ENCODE measurements at regions not wholly inside any gene's neighbourhood (a gene's known extent, or its start where the extent isn't known, plus 50 kb on each side); places are given as distances from the start of the nearest gene placed in this dataset.

GRCh38 chr9:119924736-119925135 lies 555.5 kb upstream of the BRINP1 start:
- Histone ChIP-seq H3K14ac (ENCODE audit: low read length in 2 of 2) (no peak overlapping the region), H4K91ac (ENCODE audit: low read length) (no peak overlapping the region), H2BK5ac (ENCODE audit: low read depth, low read length, poor library complexity, severe bottlenecking) (no peak overlapping the region), H2BK120ac (ENCODE audit: low read depth, low read length) (no peak overlapping the region), H3K4me1 (ENCODE audit: control insufficient read depth, insufficient read depth, low read depth, low read length) (no peaks in the 10 kb centered on the region), H2AFZ (ENCODE audit: low read depth, low read length) (no peak overlapping the region), H3K9me3 (ENCODE audit: control insufficient read depth, low read length) (peaks cover 8% of the 10 kb centered on the region), H3K4ac (ENCODE audit: low read depth in 1 of 2, low read length in 2 of 2) (no peak overlapping the region), H3K4me3 (ENCODE audit: insufficient read depth in 1 of 2, low read depth in 1 of 2, low read length in 2 of 2) (no peak overlapping the region), H4K8ac (ENCODE audit: low read length) (no peak overlapping the region), H3K79me1 (replicated peaks; ENCODE audit: low read length, poor library complexity, severe bottlenecking) (no peaks in the 10 kb centered on the region), H3K23ac (ENCODE audit: low read length in 2 of 2) (no peak overlapping the region), H3K36me3 (ENCODE audit: control insufficient read depth in 1 of 2, insufficient read depth in 2 of 2, low read depth in 1 of 2, low read length in 2 of 2) (no peaks in the 10 kb centered on the region), H2AK5ac (ENCODE audit: low read length, severe bottlenecking) (no peak overlapping the region), H3K27ac (ENCODE audit: low read length, poor library complexity, severe bottlenecking) (no peak overlapping the region), H3K4me2 (ENCODE audit: low read length, poor library complexity, severe bottlenecking) (no peak overlapping the region), H3K9ac (ENCODE audit: low read length) (no peak overlapping the region), H3K27me3 (ENCODE audit: control insufficient read depth in 1 of 2, insufficient read depth in 1 of 2, low read length in 2 of 2) (no peaks in the 10 kb centered on the region), H2BK12ac (ENCODE audit: low read length in 2 of 2) (no peak overlapping the region), H2BK15ac (ENCODE audit: low read depth, poor library complexity, severe bottlenecking) (no peak overlapping the region), H3K18ac (ENCODE audit: low read depth in 1 of 2, low read length in 2 of 2) (no peak overlapping the region)
- 76% methylated on average over 4 of the region's 4 CpGs for WGBS
- no peak for DNase-seq

- Histone ChIP-seq H3K4me2 (ENCODE audit: low read length, poor library complexity, severe bottlenecking) (no peak overlapping the region), H2AFZ (ENCODE audit: low read depth, low read length) (no peak overlapping the region), H3K23ac (ENCODE audit: low read length in 2 of 2) (no peak overlapping the region), H4K91ac (ENCODE audit: low read length) (no peak overlapping the region), H3K36me3 (ENCODE audit: control insufficient read depth in 1 of 2, insufficient read depth in 2 of 2, low read depth in 1 of 2, low read length in 2 of 2) (no peaks in the 10 kb centered on the region), H3K9ac (ENCODE audit: low read length) (no peak overlapping the region), H3K4me1 (ENCODE audit: control insufficient read depth, insufficient read depth, low read depth, low read length) (no peaks in the 10 kb centered on the region), H3K18ac (ENCODE audit: low read depth in 1 of 2, low read length in 2 of 2) (no peak overlapping the region), H3K9me3 (ENCODE audit: control insufficient read depth, low read length) (peaks cover 4% of the 10 kb centered on the region), H2BK15ac (ENCODE audit: low read depth, poor library complexity, severe bottlenecking) (no peak overlapping the region), H3K79me1 (replicated peaks; ENCODE audit: low read length, poor library complexity, severe bottlenecking) (no peaks in the 10 kb centered on the region), H3K27me3 (ENCODE audit: control insufficient read depth in 1 of 2, insufficient read depth in 1 of 2, low read length in 2 of 2) (no peaks in the 10 kb centered on the region), H2BK5ac (ENCODE audit: low read depth, low read length, poor library complexity, severe bottlenecking) (no peak overlapping the region), H2AK5ac (ENCODE audit: low read length, severe bottlenecking) (no peak overlapping the region), H2BK120ac (ENCODE audit: low read depth, low read length) (no peak overlapping the region), H3K14ac (ENCODE audit: low read length in 2 of 2) (no peak overlapping the region), H3K4me3 (ENCODE audit: insufficient read depth in 1 of 2, low read depth in 1 of 2, low read length in 2 of 2) (no peak overlapping the region), H3K27ac (ENCODE audit: low read length, poor library complexity, severe bottlenecking) (no peak overlapping the region), H3K4ac (ENCODE audit: low read depth in 1 of 2, low read length in 2 of 2) (no peak overlapping the region), H4K8ac (ENCODE audit: low read length) (no peak overlapping the region), H2BK12ac (ENCODE audit: low read length in 2 of 2) (no peak overlapping the region)
- 90% methylated on average over 5 of the region's 5 CpGs for WGBS
- DNase-seq = no peak
These were observed 547.9 kb upstream of the BRINP1 start for GRCh38 chr9:119917175-119917574.

- Histone ChIP-seq H3K9me3 (ENCODE audit: control insufficient read depth, low read length) (peaks cover 20% of the 10 kb centered on the region), H3K4me1 (ENCODE audit: control insufficient read depth, insufficient read depth, low read depth, low read length) (no peaks in the 10 kb centered on the region), H2BK5ac (ENCODE audit: low read depth, low read length, poor library complexity, severe bottlenecking) (no peak overlapping the region), H3K27me3 (ENCODE audit: control insufficient read depth in 1 of 2, insufficient read depth in 1 of 2, low read length in 2 of 2) (no peaks in the 10 kb centered on the region), H3K9ac (ENCODE audit: low read length) (no peak overlapping the region), H3K4me2 (ENCODE audit: low read length, poor library complexity, severe bottlenecking) (no peak overlapping the region), H4K8ac (ENCODE audit: low read length) (no peak overlapping the region), H3K14ac (ENCODE audit: low read length in 2 of 2) (no peak overlapping the region), H4K91ac (ENCODE audit: low read length) (no peak overlapping the region), H2BK12ac (ENCODE audit: low read length in 2 of 2) (no peak overlapping the region), H3K79me1 (replicated peaks; ENCODE audit: low read length, poor library complexity, severe bottlenecking) (no peaks in the 10 kb centered on the region), H3K23ac (ENCODE audit: low read length in 2 of 2) (no peak overlapping the region), H3K4me3 (ENCODE audit: insufficient read depth in 1 of 2, low read depth in 1 of 2, low read length in 2 of 2) (peak overlapping the region in 1 of 2 experiments; percentile 6), H2AFZ (ENCODE audit: low read depth, low read length) (no peak overlapping the region), H2BK120ac (ENCODE audit: low read depth, low read length) (no peak overlapping the region), H3K4ac (ENCODE audit: low read depth in 1 of 2, low read length in 2 of 2) (no peak overlapping the region), H3K36me3 (ENCODE audit: control insufficient read depth in 1 of 2, insufficient read depth in 2 of 2, low read depth in 1 of 2, low read length in 2 of 2) (no peaks in the 10 kb centered on the region), H2BK15ac (ENCODE audit: low read depth, poor library complexity, severe bottlenecking) (no peak overlapping the region), H2AK5ac (ENCODE audit: low read length, severe bottlenecking) (no peak overlapping the region), H3K27ac (ENCODE audit: low read length, poor library complexity, severe bottlenecking) (no peak overlapping the region), H3K18ac (ENCODE audit: low read depth in 1 of 2, low read length in 2 of 2) (no peak overlapping the region)
- WGBS = no CpG with 5 or more reads among the region's 1 CpG
- DNase-seq = no peak
These were observed 537.8 kb upstream of the BRINP1 start for GRCh38 chr9:119907056-119907455.

- no peak for DNase-seq
- Histone ChIP-seq H3K79me1 (replicated peaks; ENCODE audit: low read length, poor library complexity, severe bottlenecking) (no peaks in the 10 kb centered on the region), H4K8ac (ENCODE audit: low read length) (no peak overlapping the region), H3K27ac (ENCODE audit: low read length, poor library complexity, severe bottlenecking) (no peak overlapping the region), H3K36me3 (ENCODE audit: control insufficient read depth in 1 of 2, insufficient read depth in 2 of 2, low read depth in 1 of 2, low read length in 2 of 2) (no peaks in the 10 kb centered on the region), H3K9ac (ENCODE audit: low read length) (no peak overlapping the region), H3K18ac (ENCODE audit: low read depth in 1 of 2, low read length in 2 of 2) (no peak overlapping the region), H3K4me1 (ENCODE audit: control insufficient read depth, insufficient read depth, low read depth, low read length) (no peaks in the 10 kb centered on the region), H3K27me3 (ENCODE audit: control insufficient read depth in 1 of 2, insufficient read depth in 1 of 2, low read length in 2 of 2) (no peaks in the 10 kb centered on the region), H3K4me2 (ENCODE audit: low read length, poor library complexity, severe bottlenecking) (no peak overlapping the region), H3K23ac (ENCODE audit: low read length in 2 of 2) (no peak overlapping the region), H4K91ac (ENCODE audit: low read length) (no peak overlapping the region), H2BK5ac (ENCODE audit: low read depth, low read length, poor library complexity, severe bottlenecking) (no peak overlapping the region), H2AFZ (ENCODE audit: low read depth, low read length) (no peak overlapping the region), H3K4ac (ENCODE audit: low read depth in 1 of 2, low read length in 2 of 2) (no peak overlapping the region), H3K14ac (ENCODE audit: low read length in 2 of 2) (no peak overlapping the region), H2AK5ac (ENCODE audit: low read length, severe bottlenecking) (no peak overlapping the region), H2BK15ac (ENCODE audit: low read depth, poor library complexity, severe bottlenecking) (no peak overlapping the region), H2BK120ac (ENCODE audit: low read depth, low read length) (no peak overlapping the region), H3K9me3 (ENCODE audit: control insufficient read depth, low read length) (peaks cover 20% of the 10 kb centered on the region), H3K4me3 (ENCODE audit: insufficient read depth in 1 of 2, low read depth in 1 of 2, low read length in 2 of 2) (no peak overlapping the region), H2BK12ac (ENCODE audit: low read length in 2 of 2) (no peak overlapping the region)
- WGBS = no CpG with 5 or more reads among the region's 1 CpG
These were observed 536.5 kb upstream of the BRINP1 start for GRCh38 chr9:119905724-119906123.

All from mesenchymal stem cell (in vitro differentiated cells and primary cell).